8988T (cell line): ENCODE measurements at regions not wholly inside any gene's neighbourhood (a gene's known extent, or its start where the extent isn't known, plus 50 kb on each side); places are given as distances from the start of the nearest gene placed in this dataset.

Experiments used
- DNase-seq: peaks from one replicate; pipeline ENCODE4 v3.0.0; 2011

DNA sequence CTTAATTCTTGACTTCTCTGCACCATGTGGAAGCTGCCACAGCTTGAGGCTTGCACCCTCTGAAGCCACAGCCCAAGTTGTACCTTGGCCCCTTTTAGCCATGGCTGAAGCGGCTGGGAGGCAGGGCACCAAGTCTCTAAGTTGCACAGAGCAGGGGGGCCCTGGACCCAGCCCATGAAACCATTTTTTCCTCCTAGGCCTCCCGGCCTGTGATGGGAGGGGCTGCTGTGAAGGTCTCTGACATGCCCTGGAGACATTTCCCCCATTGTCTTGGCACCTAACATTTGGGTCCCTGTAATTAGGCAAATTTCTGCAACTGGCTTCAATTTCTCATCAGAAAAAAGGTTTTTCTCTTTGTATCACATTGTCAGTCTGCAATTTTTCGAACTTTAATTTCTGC, 92.8 kb upstream of the GALNT15 start:
- no peak for DNase-seq

DNA sequence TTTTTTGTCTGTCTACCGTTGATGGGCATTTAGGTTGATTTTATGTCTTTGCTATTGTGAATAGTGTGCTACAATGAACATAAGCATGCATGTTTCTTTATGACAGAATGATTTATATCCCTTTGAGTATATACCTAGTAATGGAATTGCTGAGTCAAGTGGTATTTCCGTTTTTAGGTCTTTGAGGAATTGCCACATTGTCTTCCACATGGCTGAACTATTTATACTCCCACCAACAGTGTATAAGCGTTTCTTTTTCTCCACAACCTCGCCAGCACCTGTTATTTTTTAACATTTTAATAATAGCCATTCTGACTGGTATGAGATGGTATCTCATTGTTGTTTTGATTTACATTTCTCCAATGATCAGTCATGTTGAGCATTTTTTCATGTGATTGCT, 89.6 kb upstream of the GALNT15 start:
- no peak for DNase-seq

DNA sequence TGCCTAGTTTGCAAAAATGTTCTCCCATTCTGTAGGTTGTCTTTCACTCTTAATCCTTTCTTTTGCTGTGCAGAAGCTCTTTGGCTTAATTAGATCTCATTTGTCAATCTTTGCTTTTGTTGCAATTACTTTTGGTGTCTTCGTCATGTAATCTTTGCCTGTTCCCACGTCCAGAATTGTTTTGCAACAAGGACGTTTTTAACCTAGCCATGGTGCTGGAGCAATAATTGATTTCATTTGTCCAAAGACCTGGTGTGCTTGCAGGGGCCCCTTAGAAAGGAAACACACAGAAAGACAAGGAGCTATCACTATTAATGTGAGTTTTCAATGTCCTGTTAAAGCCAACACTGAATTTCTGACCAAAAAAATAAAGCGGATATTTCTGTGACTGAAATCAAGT, 89.1 kb upstream of the GALNT15 start:
- no peak for DNase-seq

DNA sequence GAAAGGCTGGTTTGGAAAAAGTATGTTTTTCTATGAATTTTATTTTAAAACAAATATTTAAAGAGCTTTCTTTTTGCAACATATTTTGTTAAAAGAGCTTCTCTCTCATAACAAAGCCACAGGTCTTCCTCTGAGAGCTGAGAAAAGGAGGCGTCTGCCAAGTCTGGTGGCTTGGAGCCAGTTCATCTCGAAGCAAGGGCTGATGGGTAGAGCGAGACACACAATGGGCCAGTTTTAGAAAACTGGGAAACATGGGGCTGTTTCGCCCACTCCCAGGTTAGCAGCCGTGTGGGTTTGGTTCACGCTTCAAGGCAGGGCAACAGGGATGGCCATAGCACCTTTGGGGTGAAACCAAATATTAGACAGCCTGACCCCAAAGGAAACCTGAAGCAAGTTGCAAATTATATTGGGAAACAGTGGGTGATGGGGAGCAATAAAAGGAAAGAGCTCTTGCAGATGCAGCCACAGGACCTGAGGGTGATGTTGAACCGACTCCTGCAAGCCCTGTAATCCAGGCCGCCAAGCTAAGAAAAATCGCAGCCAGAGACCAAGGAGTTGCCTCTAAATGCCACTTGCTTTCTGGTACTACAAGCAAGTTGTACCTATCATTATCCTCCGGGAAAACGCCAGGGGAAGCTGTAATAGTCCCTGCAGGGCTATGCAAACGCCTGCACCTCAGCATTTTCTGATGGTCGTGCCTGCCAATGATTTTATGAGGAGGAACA, 88.4 kb upstream of the GALNT15 start:
- DNase-seq, result no peak

DNA sequence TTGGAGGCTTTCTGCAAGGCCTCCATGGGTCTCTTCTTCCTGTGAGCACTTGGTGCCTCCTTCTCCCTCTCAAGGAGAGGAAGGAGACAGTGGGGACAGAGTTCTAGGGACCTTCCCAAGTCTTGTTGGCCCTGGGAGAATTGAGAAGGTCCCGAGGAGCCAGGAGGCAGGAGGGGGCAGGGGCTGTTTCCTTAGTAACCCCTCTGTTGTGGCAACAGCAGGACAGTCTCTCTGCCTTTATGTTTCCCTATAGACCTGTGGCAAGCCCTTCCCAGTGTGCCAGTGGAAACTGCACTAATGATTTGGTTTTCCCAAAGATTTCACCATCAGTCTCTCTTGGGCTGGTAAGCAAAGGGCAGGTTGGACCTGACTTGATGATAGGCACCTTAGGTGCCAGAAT, 87.8 kb upstream of the GALNT15 start:
- DNase-seq, result no peak

DNA sequence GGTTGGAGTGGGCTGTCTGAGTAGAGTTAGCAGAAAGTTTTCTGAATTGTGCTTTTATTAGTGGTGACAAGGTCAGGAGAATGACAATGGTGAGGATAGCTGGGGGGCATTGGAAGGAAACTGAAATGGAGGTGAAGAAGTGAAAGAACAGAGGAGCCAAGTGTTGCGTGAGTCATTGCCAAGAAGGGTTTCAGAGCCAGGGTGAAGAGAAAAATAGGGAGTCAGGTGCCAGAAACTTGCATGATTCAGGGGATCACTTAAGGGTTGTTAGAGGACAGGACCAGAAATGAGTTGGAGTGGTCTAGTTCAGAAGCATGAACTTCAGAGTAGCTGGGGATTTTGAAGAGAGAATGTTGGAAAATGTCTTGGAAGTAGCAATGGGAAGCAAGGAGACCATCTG, 86.0 kb upstream of the GALNT15 start:
- no peak for DNase-seq

DNA sequence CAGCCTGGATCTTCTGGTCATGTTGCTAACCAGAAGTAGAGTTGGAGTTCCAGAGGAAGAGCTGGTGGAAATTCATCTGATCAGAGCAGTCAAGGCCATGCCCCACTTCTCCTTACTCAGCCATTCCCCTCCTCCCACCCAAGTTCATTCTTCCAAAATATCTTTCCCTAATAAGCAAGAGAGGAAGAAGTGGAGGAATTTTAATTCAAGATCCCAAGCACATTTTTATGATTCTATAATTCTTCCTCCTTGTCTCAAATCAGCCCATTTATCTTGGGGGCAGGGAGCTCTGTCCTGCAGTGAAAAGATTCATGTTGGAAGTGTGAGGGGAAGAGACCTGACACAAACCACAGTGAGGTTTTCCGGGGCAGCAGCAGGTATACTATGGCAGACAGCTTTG, 85.0 kb upstream of the GALNT15 start:
- DNase-seq, result no peak

DNA sequence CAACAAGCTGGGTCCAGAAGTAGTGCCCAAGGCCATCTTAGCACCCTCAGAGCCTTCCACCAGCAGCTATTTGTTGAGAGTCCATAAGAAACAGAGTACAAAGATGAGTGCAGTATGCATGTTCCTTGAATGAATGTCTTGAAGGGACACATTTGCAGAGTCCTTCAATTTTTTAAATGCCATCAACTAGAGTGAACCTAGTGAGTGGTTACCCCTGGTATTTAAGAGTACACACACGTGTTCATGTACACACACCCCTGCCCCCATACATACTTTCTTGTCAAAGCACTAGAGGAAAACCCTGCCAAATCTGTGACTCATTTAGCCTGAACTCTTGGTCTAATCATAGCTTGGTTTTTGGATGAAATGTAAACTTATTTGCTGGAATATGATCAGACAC, 84.5 kb upstream of the GALNT15 start:
- DNase-seq, result no peak

- no peak for DNase-seq
Observed at GRCh38 chr3:16090706-16091105, 83.8 kb upstream of the GALNT15 start.

DNA sequence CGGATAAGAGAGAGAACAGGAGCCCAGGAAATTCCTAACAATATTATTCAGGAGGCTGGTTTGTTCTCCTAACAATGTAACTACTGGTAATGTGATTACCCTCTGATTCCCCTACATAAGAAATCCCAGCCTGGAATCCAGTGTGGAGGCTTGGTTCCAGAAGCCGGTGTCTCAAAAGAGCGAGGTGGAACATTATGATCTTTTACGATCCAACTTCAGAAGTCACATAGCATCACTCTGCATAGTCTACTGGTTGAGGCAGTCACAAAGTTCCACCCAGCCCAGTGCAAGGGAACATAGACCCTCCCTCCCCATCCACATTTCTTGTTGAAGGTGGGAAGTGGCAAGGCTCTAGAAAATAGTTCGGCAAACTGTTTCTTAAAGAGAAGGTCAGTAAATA, 81.6 kb upstream of the GALNT15 start:
- no peak for DNase-seq

GRCh38 chr3:16101295-16102186, 72.9 kb upstream of the GALNT15 start:
- DNase-seq, result no peak

DNA sequence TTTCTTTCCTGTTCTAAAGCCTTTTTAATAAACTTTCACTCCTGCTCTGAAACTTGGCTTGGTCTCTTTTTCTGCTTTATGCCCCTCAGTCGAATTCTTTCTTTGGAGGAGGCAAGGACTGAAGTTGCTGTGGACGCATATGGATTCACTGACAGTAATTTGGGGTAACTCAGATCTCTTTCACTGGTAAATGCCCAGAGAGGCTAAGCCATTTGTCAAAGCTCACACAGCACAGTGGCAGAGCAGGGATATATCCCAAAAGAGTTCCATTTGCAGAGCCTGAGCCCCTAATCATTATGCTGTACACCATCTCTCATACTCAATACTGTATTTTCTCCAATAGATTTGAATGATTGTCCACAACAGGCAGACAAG, 72.3 kb upstream of the GALNT15 start:
- no peak for DNase-seq

DNA sequence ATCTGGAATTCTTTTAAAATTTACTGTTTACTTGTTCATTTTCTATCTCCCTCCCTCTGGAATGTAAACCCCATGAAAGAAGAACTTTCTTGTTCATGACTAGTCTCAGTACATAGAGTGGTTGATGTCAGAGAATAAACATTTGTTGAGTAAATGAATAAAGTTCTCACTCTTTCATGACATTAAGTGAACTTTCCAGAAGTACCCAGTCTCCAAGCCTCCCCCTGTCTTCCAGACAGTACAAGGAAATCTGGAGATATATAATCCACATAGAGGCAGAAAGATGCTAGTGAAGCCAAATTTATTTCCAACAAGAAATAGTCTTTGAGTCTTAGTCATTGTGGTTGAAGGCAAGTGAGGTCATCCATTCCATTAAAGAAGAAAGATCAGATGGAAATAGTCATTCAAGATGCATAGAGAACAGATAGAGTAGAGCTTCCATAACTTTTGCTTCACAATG, 71.5 kb upstream of the GALNT15 start:
- DNase-seq, result no peak

DNA sequence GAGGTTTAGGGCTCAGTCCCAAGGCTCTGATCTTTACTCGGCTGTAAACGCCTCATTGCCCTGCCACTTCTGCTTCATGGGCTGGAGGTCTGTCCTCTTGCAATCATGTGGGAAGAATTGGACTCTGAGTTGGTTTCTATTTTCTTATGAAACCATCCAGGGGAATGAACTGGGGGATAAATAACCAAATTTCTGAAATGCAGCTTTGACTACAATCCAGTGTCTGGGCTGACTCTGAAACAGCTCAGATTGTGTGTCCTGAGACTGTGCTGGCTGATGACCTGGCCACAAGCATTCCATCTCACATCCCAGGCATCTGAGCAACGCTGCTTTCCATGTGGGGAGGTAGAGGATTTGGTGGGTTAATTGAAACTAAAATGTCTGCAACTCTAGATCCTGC, 71.0 kb upstream of the GALNT15 start:
- DNase-seq, result no peak

DNA sequence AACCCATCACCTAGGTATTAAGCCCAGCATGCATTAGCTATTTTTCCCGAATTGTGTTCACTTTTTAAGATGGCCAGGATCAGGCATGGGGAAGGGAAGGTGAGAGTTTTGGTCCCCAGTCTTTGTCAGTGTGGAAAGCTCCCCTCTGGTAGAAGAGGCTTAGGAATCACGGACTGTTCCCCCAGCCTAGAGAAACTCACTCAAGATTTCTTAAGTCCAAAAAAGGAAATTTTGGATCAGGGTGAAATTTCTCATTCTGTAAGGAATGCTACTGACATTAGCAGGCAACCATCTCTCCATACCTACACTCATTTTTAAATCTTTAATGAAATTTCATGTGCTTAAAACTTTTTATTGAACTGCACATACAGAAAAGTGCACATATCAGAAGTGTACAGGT, 70.3 kb upstream of the GALNT15 start:
- no peak for DNase-seq

DNA sequence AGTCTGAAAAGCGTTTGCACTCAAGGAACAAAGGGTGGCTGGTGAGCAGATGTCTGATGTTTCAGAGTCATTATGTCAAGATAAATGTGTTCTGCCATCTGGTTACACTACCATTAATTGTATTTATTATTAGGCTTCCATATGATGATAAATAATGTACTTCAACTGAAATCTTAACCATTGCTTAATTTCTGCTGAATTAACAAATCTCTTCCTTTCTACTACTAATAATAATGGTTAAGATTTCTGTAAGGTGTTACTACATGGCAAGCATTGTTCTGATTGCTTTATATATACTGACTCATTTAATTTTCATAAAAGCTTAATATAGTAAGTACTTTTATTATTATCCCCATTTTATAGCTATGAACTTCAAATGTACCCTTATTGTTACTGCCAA, 68.4 kb upstream of the GALNT15 start:
- no peak for DNase-seq

DNA sequence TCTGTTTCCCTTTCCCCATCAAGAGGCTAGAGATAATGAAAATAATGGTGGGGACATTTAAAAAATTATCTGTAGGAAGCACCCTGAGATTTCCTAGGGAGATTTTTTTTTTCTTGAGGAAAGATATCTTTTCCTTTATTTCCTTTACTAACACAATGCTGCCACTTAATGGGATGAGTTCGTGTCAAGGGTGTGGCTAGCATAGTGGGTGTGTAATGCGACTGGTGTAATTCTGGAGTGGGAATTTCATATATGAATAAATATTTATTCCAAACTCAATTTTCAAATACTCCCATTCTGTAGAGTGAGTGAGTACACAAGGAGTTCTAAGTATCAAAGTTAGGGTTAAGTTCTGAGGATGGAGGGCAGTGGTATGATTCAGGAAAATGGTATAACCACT, 66.1 kb upstream of the GALNT15 start:
- DNase-seq, result no peak

DNA sequence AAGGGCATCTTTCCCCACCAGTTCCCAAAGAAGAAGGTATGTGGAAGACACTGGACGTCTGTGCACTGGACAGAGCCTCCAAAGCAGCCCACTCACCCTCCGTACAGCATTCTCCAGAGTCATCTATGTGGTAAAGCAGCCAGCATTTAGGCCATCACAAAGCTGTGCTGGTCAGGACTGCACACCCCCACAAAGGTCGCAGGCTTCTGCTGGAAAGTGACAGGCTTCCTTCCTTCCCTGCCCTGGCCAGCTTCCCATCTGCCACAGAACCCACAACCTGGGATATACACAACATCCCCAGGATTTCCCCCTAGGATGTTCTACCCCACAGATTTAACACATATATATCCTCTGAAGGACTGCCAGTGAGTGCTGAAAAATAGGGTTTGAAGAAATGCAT, 64.6 kb upstream of the GALNT15 start:
- DNase-seq, result no peak

DNA sequence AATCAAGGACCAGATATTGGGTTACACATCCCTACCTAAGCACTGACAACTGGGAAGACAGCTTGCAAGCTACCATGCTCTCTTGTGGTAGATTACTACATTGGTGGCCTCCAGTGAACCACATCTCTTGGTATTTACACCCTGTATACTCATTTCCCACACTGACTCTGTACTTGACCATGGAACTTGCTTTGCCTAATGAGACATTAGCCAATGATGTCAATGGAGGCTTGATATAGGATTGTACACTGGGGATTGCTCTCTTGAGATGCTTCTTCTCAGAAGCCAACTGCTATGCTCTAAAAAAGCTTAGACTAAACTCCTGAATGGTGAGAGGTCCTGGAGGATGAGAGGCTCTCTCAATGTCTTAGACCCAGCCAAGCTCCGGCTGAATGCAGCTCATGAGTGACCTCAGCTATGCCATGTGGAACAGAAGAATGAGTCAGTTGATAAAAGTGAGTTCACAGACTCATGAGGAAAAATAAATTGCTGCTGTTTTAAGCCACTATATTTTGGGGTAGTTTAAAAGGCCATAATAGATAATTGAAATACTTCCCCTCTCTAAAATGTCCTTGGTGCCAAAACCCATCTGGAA, 61.5 kb upstream of the GALNT15 start:
- no peak for DNase-seq

- no peak for DNase-seq
Observed at GRCh38 chr3:16113704-16114103, 60.8 kb upstream of the GALNT15 start.

DNA sequence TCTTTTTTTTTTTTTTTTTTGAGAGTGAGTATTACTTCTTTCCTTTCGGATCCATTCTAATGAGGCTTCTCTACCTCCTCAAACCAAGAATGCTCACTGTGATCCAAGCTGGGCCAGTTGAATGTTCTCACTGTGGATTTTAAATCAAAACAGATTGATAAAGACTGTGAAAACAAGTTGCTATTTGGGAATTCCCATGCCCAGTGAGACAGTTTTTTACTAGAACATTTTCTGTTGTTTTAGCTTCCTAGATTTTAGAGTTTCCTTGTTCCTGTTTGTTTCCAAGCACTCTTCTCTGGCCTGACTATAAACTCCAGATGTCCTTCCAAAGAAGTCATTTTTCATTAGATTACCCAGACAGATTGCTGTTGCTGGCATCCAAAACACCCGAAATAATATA, 60.1 kb upstream of the GALNT15 start:
- DNase-seq, result no peak

GRCh38 chr3:16114930-16115329, 59.5 kb upstream of the GALNT15 start:
- DNase-seq, result no peak

DNA sequence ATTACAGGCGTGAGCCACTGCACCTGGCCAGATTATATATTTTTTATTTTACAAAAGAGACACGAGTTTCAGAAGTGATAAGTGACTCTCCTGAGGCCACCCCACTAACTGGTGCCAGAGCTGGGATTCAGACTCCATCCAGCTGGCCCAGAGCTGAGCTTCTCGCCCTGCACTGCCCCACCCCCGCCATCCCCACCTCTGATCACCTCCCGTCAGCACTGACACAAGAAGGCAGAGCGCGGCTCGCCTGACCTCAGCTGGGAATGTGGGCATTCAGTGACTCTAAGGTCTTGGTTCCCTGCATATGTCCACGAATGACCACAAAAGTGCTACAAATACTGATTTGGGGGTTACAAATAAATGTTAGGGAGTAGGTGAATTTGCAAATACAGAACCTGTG, 56.1 kb upstream of the GALNT15 start:
- DNase-seq, result no peak

DNA sequence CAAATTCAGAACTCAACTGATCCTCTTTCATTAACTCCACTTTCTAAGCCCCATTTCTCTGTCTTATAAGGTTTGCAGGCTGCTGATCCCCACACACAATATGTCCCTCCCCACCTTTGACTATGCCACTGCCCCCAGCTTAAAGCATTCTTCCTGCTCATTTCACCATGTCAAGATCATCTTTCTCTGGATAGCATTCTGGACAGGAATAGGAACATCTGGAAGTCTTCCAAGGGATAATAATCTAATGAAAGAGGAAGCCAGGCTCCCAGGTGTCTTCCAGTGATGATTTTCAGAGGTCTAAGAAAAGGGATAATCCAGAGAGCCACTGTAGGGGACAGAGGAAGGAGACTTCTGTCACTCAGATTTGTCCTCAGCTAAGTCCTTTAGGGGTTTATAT, 54.6 kb upstream of the GALNT15 start:
- no peak for DNase-seq
